ENCODE measurements at regions not wholly inside any gene's neighbourhood (a gene's known extent, or its start where the extent isn't known, plus 50 kb on each side); places are given as distances from the start of the nearest gene placed in this dataset.

DNA sequence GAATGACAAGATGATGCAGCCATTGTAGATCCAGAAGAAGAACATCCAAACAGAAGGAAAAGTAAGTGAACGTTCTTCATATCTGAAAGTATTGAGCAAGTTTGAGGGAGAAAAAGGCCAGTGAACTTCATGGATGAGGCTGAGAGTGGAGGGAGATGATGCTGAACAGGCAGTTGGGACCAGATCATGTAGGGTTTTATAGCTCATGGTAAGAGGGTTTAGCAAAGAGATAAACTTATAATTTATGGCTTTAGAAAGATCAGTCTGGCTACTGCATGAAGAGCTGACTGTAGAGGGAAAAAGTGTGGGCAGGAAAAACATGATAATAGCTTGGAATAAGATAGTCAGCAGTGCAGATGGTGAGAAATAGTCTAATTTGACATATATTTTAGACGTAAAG is 192.6 kb upstream of the LPP start:
- Histone ChIP-seq H3K9me3 (ENCODE audit: low read length) (no peaks in the 10 kb centered on the region), H3K4me3 (ENCODE audit: low read depth in 1 of 2, low read length in 2 of 2) (no peak overlapping the region), H3K27me3 (ENCODE audit: control insufficient read depth in 1 of 2, insufficient read depth in 2 of 2, low read length in 2 of 2) (no peaks in the 10 kb centered on the region), H3K27ac (ENCODE audit: low read depth, low read length) (no peak overlapping the region), H3K9ac (ENCODE audit: low read length) (no peak overlapping the region), H3K36me3 (ENCODE audit: insufficient read depth, low read length) (no peaks in the 10 kb centered on the region), H3K4me1 (ENCODE audit: insufficient read depth, low read length) (no peaks in the 10 kb centered on the region)

DNA sequence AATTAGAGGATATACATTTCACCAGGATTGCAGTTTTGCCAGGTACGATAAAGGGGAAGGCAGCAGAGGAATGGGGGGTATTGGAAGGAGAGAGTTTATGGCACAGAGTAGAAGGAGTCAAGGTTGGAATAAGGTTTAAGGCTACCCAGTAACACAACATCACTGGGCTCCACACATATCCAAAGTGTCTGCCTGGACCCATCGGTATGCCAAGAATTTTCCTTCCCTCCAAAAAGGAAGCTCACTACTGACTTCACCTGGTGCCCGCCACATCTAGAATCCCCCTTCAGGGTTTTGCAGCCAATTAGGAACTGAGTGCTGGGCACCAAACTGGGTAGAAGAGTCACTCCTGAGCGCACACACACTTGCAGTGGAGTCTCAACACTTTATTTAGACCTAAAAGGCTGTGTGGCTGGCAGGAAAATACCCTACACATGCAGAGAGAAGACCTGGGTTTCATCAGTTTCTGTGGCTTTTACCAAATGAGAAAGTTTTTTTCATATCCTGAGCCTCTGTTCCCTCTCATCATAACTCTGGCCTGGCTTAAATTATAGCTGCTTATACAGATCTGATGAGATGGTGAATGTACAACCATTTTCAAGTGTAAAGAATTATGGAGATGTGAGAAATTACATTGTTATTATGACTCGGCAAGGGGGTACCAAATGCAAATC is 190.8 kb upstream of the LPP start:
- Histone ChIP-seq H3K9me3 (ENCODE audit: low read length) (no peaks in the 10 kb centered on the region), H3K27ac (ENCODE audit: low read depth, low read length) (no peak overlapping the region), H3K4me1 (ENCODE audit: insufficient read depth, low read length) (no peaks in the 10 kb centered on the region), H3K4me3 (ENCODE audit: low read depth in 1 of 2, low read length in 2 of 2) (no peak overlapping the region), H3K9ac (ENCODE audit: low read length) (no peak overlapping the region), H3K36me3 (ENCODE audit: insufficient read depth, low read length) (no peaks in the 10 kb centered on the region), H3K27me3 (ENCODE audit: control insufficient read depth in 1 of 2, insufficient read depth in 2 of 2, low read length in 2 of 2) (no peaks in the 10 kb centered on the region)

DNA sequence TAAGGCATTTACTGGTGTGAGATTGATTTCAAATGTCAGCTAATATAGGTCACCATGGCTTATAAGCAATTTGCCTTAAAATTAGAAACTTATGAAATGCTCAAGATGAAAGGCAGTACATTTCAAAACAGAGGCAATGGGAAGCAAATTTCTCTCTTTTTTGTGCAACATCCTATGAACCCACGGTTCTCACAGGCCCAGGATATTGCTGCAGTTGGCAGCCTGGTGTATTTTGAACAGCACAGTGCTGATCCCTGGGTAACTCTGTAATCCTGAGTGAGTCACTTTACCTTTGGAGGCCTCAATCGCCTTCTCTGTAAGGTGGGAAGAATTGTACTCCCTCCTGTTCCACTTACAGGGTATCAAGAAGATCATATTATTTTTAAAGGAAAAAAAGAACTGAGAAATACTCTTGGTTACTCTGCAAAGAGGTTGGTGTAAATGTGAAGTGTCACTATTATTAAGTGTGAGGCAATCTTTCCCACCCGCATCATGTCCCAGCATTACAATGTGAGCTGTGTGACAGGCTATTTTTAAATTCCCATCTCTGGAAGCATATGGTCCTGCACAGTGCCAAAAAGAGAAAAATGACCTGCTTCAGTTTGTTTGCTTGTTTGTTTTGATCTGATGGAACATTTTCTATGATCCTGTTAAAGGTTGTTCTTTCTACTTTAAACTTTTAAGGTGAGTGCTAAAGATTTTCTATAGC is 190.1 kb upstream of the LPP start:
- no peaks in the 10 kb centered on the region for H3K36me3 ChIP-seq (ENCODE audit: insufficient read depth, low read length)
- no peak overlapping the region for H3K27ac ChIP-seq (ENCODE audit: low read depth, low read length)
- H3K9me3 ChIP-seq (ENCODE audit: low read length) = no peaks in the 10 kb centered on the region
- no peaks in the 10 kb centered on the region for H3K27me3 ChIP-seq (ENCODE audit: control insufficient read depth in 1 of 2, insufficient read depth in 2 of 2, low read length in 2 of 2)
- no peak overlapping the region for H3K4me3 ChIP-seq (ENCODE audit: low read depth in 1 of 2, low read length in 2 of 2)
- H3K4me1 ChIP-seq (ENCODE audit: insufficient read depth, low read length) = no peaks in the 10 kb centered on the region
- no peak overlapping the region for H3K9ac ChIP-seq (ENCODE audit: low read length)

DNA sequence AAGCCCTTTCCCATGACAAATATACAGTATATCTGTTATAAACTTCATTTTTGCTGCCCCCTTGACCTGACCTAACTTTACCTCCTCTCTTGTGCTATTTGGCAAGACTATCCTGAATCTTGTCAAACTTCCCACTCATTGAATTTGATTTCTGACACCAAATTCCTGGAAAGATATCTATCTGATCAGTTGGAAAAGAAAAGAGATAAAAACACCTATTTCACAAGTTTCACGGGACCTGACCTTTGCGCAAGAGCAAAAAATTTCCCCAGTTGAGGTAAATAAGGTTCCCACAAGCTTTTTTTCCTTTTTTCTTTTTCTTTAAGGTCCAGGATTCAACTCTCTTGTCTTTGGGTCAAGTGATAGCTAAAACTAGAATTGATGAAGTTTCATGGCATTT is 189.2 kb upstream of the LPP start:
- Histone ChIP-seq H3K36me3 (ENCODE audit: insufficient read depth, low read length) (no peaks in the 10 kb centered on the region), H3K9ac (ENCODE audit: low read length) (no peak overlapping the region), H3K27ac (ENCODE audit: low read depth, low read length) (no peak overlapping the region), H3K4me3 (ENCODE audit: low read depth in 1 of 2, low read length in 2 of 2) (no peak overlapping the region), H3K9me3 (ENCODE audit: low read length) (no peaks in the 10 kb centered on the region), H3K4me1 (ENCODE audit: insufficient read depth, low read length) (no peaks in the 10 kb centered on the region), H3K27me3 (ENCODE audit: control insufficient read depth in 1 of 2, insufficient read depth in 2 of 2, low read length in 2 of 2) (no peaks in the 10 kb centered on the region)

DNA sequence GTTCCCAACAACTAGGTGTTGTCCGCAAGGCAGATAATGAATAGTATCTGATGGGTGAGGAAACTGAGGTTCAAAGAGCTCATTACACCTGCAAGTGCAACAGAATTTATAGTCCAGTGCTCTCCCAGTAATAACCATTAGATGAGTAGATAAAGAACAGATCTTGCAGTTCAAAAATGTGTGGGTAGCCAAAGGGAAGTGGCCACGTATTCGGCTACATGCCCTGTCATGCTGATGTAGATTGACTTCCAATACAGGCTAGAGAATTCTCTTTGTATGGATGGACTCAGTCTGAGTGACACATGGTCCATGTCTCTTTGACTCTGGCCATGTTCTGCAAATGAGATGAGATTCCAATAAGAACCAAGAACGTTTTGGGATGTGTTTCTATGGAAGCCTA is 187.9 kb upstream of the LPP start:
- Histone ChIP-seq H3K4me3 (ENCODE audit: low read depth in 1 of 2, low read length in 2 of 2) (no peak overlapping the region), H3K9ac (ENCODE audit: low read length) (no peak overlapping the region), H3K27ac (ENCODE audit: low read depth, low read length) (no peak overlapping the region), H3K36me3 (ENCODE audit: insufficient read depth, low read length) (no peaks in the 10 kb centered on the region), H3K27me3 (ENCODE audit: control insufficient read depth in 1 of 2, insufficient read depth in 2 of 2, low read length in 2 of 2) (no peaks in the 10 kb centered on the region), H3K9me3 (ENCODE audit: low read length) (no peaks in the 10 kb centered on the region), H3K4me1 (ENCODE audit: insufficient read depth, low read length) (no peaks in the 10 kb centered on the region)

DNA sequence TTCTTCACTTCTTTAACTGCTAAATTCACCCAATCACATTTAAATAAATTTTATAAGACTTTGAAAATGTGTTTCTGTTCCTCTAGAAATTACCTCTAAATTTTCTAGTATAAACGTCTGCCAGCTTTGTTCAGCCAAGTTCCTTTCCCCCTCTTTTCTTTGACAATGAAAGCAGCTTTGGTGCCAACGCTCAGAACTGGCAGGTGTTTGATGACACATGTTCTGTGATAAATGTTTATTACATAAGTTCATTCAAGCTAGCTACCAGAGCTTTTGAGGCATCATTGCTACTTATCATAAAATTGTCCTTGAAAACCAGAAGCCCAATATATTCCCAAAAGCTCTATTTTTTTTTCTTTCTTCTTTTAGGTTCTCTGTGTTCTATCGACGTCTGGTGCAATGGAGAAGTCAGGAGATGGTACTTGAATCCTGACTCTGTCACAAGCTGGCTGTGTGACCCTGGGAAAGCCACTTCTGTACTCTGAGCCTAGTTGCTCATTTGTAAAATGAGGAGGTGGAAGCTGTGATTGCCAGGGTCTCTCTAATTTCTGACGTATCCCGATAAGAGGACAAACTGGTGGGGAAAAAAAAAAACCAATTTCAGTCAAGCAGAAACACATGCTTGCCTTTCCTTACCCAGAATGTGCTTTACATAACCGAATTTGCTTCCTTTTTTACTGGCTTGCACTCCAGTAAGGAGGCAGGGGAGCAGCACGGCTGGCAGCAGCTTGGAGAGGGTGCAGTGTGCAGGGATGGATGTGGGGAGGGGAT is 187.1 kb upstream of the LPP start:
- no peaks in the 10 kb centered on the region for H3K9me3 ChIP-seq (ENCODE audit: low read length)
- no peaks in the 10 kb centered on the region for H3K27me3 ChIP-seq (ENCODE audit: control insufficient read depth in 1 of 2, insufficient read depth in 2 of 2, low read length in 2 of 2)
- no peak overlapping the region for H3K27ac ChIP-seq (ENCODE audit: low read depth, low read length)
- H3K36me3 ChIP-seq (ENCODE audit: insufficient read depth, low read length) = no peaks in the 10 kb centered on the region
- H3K4me1 ChIP-seq (ENCODE audit: insufficient read depth, low read length) = no peaks in the 10 kb centered on the region
- H3K4me3 ChIP-seq (ENCODE audit: low read depth in 1 of 2, low read length in 2 of 2) = no peak overlapping the region
- no peak overlapping the region for H3K9ac ChIP-seq (ENCODE audit: low read length)

DNA sequence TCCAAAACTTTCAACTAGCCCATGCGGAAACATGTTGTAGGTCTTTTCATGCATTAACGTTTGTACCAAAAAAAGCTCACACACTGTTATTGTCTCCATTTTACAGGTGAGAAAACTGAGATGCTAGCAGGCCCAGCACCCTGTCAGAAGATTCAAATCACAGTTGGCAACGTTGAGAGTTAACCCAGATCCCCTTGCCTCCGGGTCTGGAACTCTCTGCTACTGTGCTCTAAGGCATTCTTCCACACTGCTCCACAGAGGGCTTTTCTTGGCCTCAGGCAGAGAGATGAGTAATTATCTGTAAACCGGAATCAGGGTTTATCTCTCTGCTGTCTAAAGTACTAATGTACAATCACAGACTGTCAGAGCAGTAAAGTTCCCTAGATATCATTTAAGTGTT is 186.0 kb upstream of the LPP start:
- Histone ChIP-seq H3K27ac (ENCODE audit: low read depth, low read length) (no peak overlapping the region), H3K9ac (ENCODE audit: low read length) (no peak overlapping the region), H3K4me1 (ENCODE audit: insufficient read depth, low read length) (no peaks in the 10 kb centered on the region), H3K27me3 (ENCODE audit: control insufficient read depth in 1 of 2, insufficient read depth in 2 of 2, low read length in 2 of 2) (no peaks in the 10 kb centered on the region), H3K9me3 (ENCODE audit: low read length) (no peaks in the 10 kb centered on the region), H3K4me3 (ENCODE audit: low read depth in 1 of 2, low read length in 2 of 2) (no peak overlapping the region), H3K36me3 (ENCODE audit: insufficient read depth, low read length) (no peaks in the 10 kb centered on the region)

DNA sequence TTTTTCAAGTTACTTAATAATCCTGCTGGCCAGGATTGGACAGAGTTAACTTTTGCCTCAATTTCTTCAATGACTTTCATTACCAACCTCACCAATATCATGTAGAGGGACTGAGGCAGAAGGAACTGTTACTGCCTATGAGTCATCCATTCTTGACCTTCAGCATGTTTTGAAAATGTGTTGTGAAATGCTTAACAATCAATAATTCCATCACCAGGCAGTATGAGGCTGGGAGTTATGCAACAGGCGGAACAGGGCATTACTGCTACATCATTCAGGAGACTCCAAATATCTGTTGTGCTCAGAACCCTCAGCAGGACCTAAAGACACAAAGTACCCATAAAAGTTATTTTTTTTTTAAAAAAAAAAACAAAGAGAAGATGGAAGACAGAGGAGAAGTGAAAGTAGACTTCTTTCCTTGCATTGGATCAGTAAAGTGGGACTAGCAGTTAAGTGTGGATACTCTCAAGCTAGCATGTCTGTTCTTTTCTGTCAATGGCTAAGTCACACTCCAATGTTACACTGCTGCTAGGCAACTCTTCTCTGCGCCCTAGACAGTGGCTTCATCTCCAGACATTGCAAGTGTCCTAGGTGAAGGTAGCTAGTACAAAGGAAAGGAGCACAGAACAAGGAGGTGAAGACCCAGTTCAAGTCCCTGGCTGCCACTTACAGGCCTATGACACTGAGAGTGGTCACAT is 184.9 kb upstream of the LPP start:
- no peak overlapping the region for H3K27ac ChIP-seq (ENCODE audit: low read depth, low read length)
- H3K4me1 ChIP-seq (ENCODE audit: insufficient read depth, low read length) = no peaks in the 10 kb centered on the region
- no peaks in the 10 kb centered on the region for H3K9me3 ChIP-seq (ENCODE audit: low read length)
- no peaks in the 10 kb centered on the region for H3K27me3 ChIP-seq (ENCODE audit: control insufficient read depth in 1 of 2, insufficient read depth in 2 of 2, low read length in 2 of 2)
- H3K4me3 ChIP-seq (ENCODE audit: low read depth in 1 of 2, low read length in 2 of 2) = no peak overlapping the region
- H3K9ac ChIP-seq (ENCODE audit: low read length) = no peak overlapping the region
- no peaks in the 10 kb centered on the region for H3K36me3 ChIP-seq (ENCODE audit: insufficient read depth, low read length)

DNA sequence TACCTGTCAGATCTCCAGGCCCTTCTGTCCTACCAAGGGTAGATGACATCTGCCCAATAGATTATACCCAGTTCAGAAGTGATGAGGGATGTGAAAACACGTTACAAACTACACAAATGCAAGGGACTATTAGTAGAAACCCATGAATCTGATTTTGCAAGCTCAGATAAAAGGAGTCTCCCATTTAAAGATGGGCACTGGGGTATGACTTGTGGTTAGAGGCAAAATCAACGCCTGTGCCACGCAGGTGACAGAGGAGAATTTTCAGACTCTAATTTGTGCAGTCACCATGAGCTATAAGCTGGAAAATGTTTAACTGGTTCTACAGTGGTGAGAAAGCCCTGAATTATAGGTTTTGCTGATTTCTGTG is 184.4 kb upstream of the LPP start:
- Histone ChIP-seq H3K27me3 (ENCODE audit: control insufficient read depth in 1 of 2, insufficient read depth in 2 of 2, low read length in 2 of 2) (no peaks in the 10 kb centered on the region), H3K4me3 (ENCODE audit: low read depth in 1 of 2, low read length in 2 of 2) (no peak overlapping the region), H3K9ac (ENCODE audit: low read length) (no peak overlapping the region), H3K9me3 (ENCODE audit: low read length) (no peaks in the 10 kb centered on the region), H3K27ac (ENCODE audit: low read depth, low read length) (no peak overlapping the region), H3K36me3 (ENCODE audit: insufficient read depth, low read length) (no peaks in the 10 kb centered on the region), H3K4me1 (ENCODE audit: insufficient read depth, low read length) (no peaks in the 10 kb centered on the region)

DNA sequence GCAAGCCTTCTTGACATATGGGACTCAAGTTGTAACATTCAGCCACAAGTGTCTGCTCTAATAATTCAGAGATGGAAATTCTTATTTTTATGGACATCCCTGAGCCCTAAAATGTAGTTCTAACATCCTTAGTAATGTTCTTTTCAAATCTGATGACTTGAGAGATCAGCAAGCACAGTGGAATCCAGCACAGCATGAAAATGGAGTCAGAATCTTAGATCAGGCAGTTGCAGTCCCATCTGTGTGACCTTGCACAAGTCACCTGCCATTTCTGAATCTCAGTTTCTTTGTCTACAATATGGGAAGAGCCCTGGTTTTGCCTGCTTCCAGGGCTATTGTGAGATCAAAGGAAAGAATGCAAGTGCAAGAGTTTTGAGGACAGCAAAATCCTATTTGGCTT is 183.9 kb upstream of the LPP start:
- Histone ChIP-seq H3K4me1 (ENCODE audit: insufficient read depth, low read length) (no peaks in the 10 kb centered on the region), H3K27ac (ENCODE audit: low read depth, low read length) (no peak overlapping the region), H3K4me3 (ENCODE audit: low read depth in 1 of 2, low read length in 2 of 2) (no peak overlapping the region), H3K9me3 (ENCODE audit: low read length) (no peaks in the 10 kb centered on the region), H3K36me3 (ENCODE audit: insufficient read depth, low read length) (no peaks in the 10 kb centered on the region), H3K27me3 (ENCODE audit: control insufficient read depth in 1 of 2, insufficient read depth in 2 of 2, low read length in 2 of 2) (no peaks in the 10 kb centered on the region), H3K9ac (ENCODE audit: low read length) (no peak overlapping the region)

DNA sequence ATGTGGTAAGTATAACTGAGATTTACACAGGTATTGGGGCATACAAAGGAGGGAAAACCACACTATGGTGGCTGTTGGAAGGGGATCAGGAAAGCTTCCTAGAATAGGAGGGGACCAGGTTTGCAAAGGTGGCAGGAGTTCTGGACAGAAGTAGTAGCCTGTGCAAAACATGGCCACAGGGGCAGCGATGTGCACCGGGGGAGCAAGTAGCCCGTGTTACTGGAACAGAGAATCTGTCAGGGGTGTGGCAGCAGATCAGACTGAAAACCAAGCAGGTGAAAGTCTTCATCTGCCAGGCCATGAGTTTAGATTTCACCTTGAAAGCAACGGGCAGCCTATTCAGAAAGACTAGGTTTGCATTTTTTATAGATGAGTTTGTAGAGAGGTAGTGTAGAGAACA is 182.3 kb upstream of the LPP start:
- Histone ChIP-seq H3K9ac (ENCODE audit: low read length) (no peak overlapping the region), H3K36me3 (ENCODE audit: insufficient read depth, low read length) (no peaks in the 10 kb centered on the region), H3K9me3 (ENCODE audit: low read length) (no peaks in the 10 kb centered on the region), H3K27ac (ENCODE audit: low read depth, low read length) (no peak overlapping the region), H3K4me3 (ENCODE audit: low read depth in 1 of 2, low read length in 2 of 2) (no peak overlapping the region), H3K27me3 (ENCODE audit: control insufficient read depth in 1 of 2, insufficient read depth in 2 of 2, low read length in 2 of 2) (no peaks in the 10 kb centered on the region), H3K4me1 (ENCODE audit: insufficient read depth, low read length) (no peaks in the 10 kb centered on the region)
